ENCODE measurements at regions not wholly inside any gene's neighbourhood (a gene's known extent, or its start where the extent isn't known, plus 50 kb on each side); places are given as distances from the start of the nearest gene placed in this dataset.

- TF ChIP-seq CTCF (IDR thresholded peaks at IDR 0.05; ENCODE audit: borderline replicate concordance, insufficient read depth, low read depth, low read length) = no peak
- no peak overlapping the region for H3K4me3 ChIP-seq (ENCODE audit: low read depth, low read length)
Observed at GRCh38 chr7:24119852-24120251, 164.1 kb upstream of the NPY start.

- TF ChIP-seq CTCF (IDR thresholded peaks at IDR 0.05; ENCODE audit: borderline replicate concordance, insufficient read depth, low read depth, low read length) = no peak
Observed at GRCh38 chr7:24123076-24123475, 160.9 kb upstream of the NPY start.

GRCh38 chr7:24125765-24126164, 158.2 kb upstream of the NPY start:
- TF ChIP-seq CTCF (IDR thresholded peaks at IDR 0.05; ENCODE audit: borderline replicate concordance, insufficient read depth, low read depth, low read length) = no peak
- no peak overlapping the region for H3K4me3 ChIP-seq (ENCODE audit: low read depth, low read length)

More at GRCh38 chr7:24123076-24123475, 160.9 kb upstream of the NPY start:
- H3K4me3 ChIP-seq (ENCODE audit: low read depth, low read length) = no peak overlapping the region

GRCh38 chr7:24127930-24128329, 156.1 kb upstream of the NPY start:
- no peak overlapping the region for H3K4me3 ChIP-seq (ENCODE audit: low read depth, low read length)
- no peak for TF ChIP-seq CTCF (IDR thresholded peaks at IDR 0.05; ENCODE audit: borderline replicate concordance, insufficient read depth, low read depth, low read length)

GRCh38 chr7:24129597-24129996, 154.4 kb upstream of the NPY start:
- no peak overlapping the region for H3K4me3 ChIP-seq (ENCODE audit: low read depth, low read length)
- TF ChIP-seq CTCF (IDR thresholded peaks at IDR 0.05; ENCODE audit: borderline replicate concordance, insufficient read depth, low read depth, low read length) = no peak

- H3K4me3 ChIP-seq (ENCODE audit: low read depth, low read length) = no peak overlapping the region
- TF ChIP-seq CTCF (IDR thresholded peaks at IDR 0.05; ENCODE audit: borderline replicate concordance, insufficient read depth, low read depth, low read length) = no peak
Observed at GRCh38 chr7:24130631-24131030, 153.4 kb upstream of the NPY start.

GRCh38 chr7:24133691-24134090, 150.3 kb upstream of the NPY start:
- no peak overlapping the region for H3K4me3 ChIP-seq (ENCODE audit: low read depth, low read length)
- no peak for TF ChIP-seq CTCF (IDR thresholded peaks at IDR 0.05; ENCODE audit: borderline replicate concordance, insufficient read depth, low read depth, low read length)
